ENCODE measurements at regions not wholly inside any gene's neighbourhood (a gene's known extent, or its start where the extent isn't known, plus 50 kb on each side); places are given as distances from the start of the nearest gene placed in this dataset.

DNA sequence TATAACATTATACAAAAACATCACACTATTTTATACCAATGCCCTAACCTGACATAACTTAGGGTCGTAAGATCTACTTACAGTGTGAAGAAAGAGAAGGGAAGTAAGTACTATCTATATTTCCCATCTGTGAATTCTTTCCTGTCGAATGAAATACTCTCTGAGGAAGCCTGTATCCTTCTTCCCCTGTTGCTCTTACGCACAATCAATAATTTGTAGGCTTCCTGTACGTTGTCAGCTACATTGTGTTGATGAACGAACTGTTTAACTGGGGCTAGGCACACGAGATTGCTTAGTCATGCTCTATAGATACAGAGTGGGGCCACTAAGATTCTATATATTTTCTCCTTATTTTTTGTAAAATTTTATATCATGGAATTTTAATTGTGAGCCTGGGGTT is 1125.0 kb upstream of the CELF4 start:
- H3K27me3 ChIP-seq (replicated peaks; ENCODE audit: control insufficient read depth, insufficient read depth, low read length): no peaks in the 10 kb centered on the region
- POLR2A ChIA-PET: no interaction called here
- H3K27me3 Mint-ChIP-seq (ENCODE audit: insufficient read depth, unreplicated experiment): peaks cover 3% of the 10 kb centered on the region
- no peak overlapping the region for H3K27ac Mint-ChIP-seq (ENCODE audit: unreplicated experiment)
- no peak overlapping the region for H3K4me3 ChIP-seq (ENCODE audit: low read depth, low read length)
- H3K4me1 Mint-ChIP-seq (ENCODE audit: low read depth, unreplicated experiment): no peaks in the 10 kb centered on the region
- CTCF ChIA-PET: no interaction called here
- H3K36me3 ChIP-seq (ENCODE audit: control insufficient read depth, insufficient read depth, low read length): no peaks in the 10 kb centered on the region
- H3K9me3 Mint-ChIP-seq (ENCODE audit: unreplicated experiment): no peaks in the 10 kb centered on the region
- no peaks in the 10 kb centered on the region for H3K36me3 Mint-ChIP-seq (ENCODE audit: insufficient read depth, unreplicated experiment)
- H3K4me1 ChIP-seq: no peaks in the 10 kb centered on the region
- TF ChIP-seq, protein P1, sequence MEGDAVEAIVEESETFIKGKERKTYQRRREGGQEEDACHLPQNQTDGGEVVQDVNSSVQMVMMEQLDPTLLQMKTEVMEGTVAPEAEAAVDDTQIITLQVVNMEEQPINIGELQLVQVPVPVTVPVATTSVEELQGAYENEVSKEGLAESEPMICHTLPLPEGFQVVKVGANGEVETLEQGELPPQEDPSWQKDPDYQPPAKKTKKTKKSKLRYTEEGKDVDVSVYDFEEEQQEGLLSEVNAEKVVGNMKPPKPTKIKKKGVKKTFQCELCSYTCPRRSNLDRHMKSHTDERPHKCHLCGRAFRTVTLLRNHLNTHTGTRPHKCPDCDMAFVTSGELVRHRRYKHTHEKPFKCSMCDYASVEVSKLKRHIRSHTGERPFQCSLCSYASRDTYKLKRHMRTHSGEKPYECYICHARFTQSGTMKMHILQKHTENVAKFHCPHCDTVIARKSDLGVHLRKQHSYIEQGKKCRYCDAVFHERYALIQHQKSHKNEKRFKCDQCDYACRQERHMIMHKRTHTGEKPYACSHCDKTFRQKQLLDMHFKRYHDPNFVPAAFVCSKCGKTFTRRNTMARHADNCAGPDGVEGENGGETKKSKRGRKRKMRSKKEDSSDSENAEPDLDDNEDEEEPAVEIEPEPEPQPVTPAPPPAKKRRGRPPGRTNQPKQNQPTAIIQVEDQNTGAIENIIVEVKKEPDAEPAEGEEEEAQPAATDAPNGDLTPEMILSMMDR (IDR thresholded peaks at IDR 0.05; ENCODE audit: insufficient read depth in 1 of 2, low read depth in 1 of 2, low read length in 1 of 2, severe bottlenecking in 1 of 2, unreplicated experiment in 1 of 2): no peak
- BruUV-seq (replicated peaks): no TSS peak
- intact Hi-C loops (cut with micrococcal nuclease; ENCODE audit: unreplicated experiment): no loop called here
- DNase-seq: no peak
- no peaks in the 10 kb centered on the region for H3K9me3 ChIP-seq
- H3K4me3 Mint-ChIP-seq (ENCODE audit: unreplicated experiment): no peak overlapping the region

DNA sequence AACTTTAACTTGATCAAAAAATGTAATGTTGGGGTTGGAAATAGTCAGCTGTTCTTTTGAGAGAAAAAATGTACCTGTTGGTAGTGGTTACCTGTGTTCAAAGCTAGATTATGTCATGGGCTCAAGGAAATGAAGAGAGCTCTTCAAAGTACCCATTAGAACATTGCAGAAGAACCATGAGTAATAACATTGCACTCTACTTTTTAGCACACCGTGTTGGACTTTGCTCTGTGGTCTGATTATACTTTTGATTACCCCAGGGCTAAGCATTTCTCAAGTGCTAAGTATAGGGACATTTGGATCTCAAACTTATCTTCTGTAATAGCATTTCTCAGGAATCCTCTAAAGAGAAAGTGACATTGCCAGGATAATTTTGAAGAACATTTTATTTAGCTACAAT is 1122.8 kb upstream of the CELF4 start:
- Mint-ChIP-seq H3K9me3 (ENCODE audit: unreplicated experiment) (no peaks in the 10 kb centered on the region), H3K4me3 (ENCODE audit: unreplicated experiment) (no peak overlapping the region), H3K27ac (ENCODE audit: unreplicated experiment) (no peak overlapping the region), H3K27me3 (ENCODE audit: insufficient read depth, unreplicated experiment) (peaks cover 3% of the 10 kb centered on the region), H3K36me3 (ENCODE audit: insufficient read depth, unreplicated experiment) (no peaks in the 10 kb centered on the region), H3K4me1 (ENCODE audit: low read depth, unreplicated experiment) (no peaks in the 10 kb centered on the region)
- no peaks in the 10 kb centered on the region for H3K9me3 ChIP-seq
- TF ChIP-seq, protein P1 (IDR thresholded peaks at IDR 0.05; ENCODE audit: insufficient read depth in 1 of 2, low read depth in 1 of 2, low read length in 1 of 2, severe bottlenecking in 1 of 2, unreplicated experiment in 1 of 2): no peak
- no peak overlapping the region for H3K4me3 ChIP-seq (ENCODE audit: low read depth, low read length)
- CTCF ChIA-PET: no interaction called here
- DNase-seq: no peak
- intact Hi-C loops (cut with micrococcal nuclease; ENCODE audit: unreplicated experiment): no loop called here
- POLR2A ChIA-PET: no interaction called here
- H3K36me3 ChIP-seq (ENCODE audit: control insufficient read depth, insufficient read depth, low read length): no peaks in the 10 kb centered on the region
- no TSS peak for BruUV-seq (replicated peaks)
- no peaks in the 10 kb centered on the region for H3K27me3 ChIP-seq (replicated peaks; ENCODE audit: control insufficient read depth, insufficient read depth, low read length)
- no peaks in the 10 kb centered on the region for H3K4me1 ChIP-seq

DNA sequence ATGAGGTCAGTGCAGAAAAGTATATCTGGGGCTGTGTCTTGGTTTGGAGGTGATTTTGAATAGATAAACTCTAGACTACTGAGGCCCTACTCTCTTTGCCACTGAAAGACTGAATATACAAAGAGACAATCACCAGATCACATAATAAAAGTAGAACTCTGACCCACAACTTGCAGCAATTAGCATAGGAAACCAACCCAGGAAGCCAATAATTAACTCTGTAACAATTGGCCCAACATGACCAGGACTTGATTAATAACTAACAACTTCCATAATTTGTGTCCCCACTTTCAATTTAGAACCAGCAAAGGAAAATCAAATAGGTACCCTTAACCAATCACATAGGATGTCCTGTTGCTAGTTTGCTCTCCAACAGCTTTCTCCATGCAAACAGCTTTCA is 1104.9 kb upstream of the CELF4 start:
- intact Hi-C loops (cut with micrococcal nuclease; ENCODE audit: unreplicated experiment): no loop called here
- no peak overlapping the region for H3K27ac Mint-ChIP-seq (ENCODE audit: unreplicated experiment)
- CTCF ChIA-PET: no interaction called here
- POLR2A ChIA-PET: no interaction called here
- BruUV-seq (replicated peaks): no TSS peak
- H3K36me3 Mint-ChIP-seq (ENCODE audit: insufficient read depth, unreplicated experiment): no peaks in the 10 kb centered on the region
- no peaks in the 10 kb centered on the region for H3K27me3 Mint-ChIP-seq (ENCODE audit: insufficient read depth, unreplicated experiment)
- H3K4me1 ChIP-seq: no peaks in the 10 kb centered on the region
- no peak for DNase-seq
- H3K4me3 ChIP-seq (ENCODE audit: low read depth, low read length): no peak overlapping the region
- H3K4me3 Mint-ChIP-seq (ENCODE audit: unreplicated experiment): no peak overlapping the region
- H3K9me3 ChIP-seq: no peaks in the 10 kb centered on the region
- no peaks in the 10 kb centered on the region for H3K4me1 Mint-ChIP-seq (ENCODE audit: low read depth, unreplicated experiment)
- TF ChIP-seq, protein P1 (IDR thresholded peaks at IDR 0.05; ENCODE audit: insufficient read depth in 1 of 2, low read depth in 1 of 2, low read length in 1 of 2, severe bottlenecking in 1 of 2, unreplicated experiment in 1 of 2): no peak
- no peaks in the 10 kb centered on the region for H3K9me3 Mint-ChIP-seq (ENCODE audit: unreplicated experiment)
- no peaks in the 10 kb centered on the region for H3K27me3 ChIP-seq (replicated peaks; ENCODE audit: control insufficient read depth, insufficient read depth, low read length)
- H3K36me3 ChIP-seq (ENCODE audit: control insufficient read depth, insufficient read depth, low read length): no peaks in the 10 kb centered on the region

Data from Caco-2 (cell line).